ENCODE measurements at regions not wholly inside any gene's neighbourhood (a gene's known extent, or its start where the extent isn't known, plus 50 kb on each side); places are given as distances from the start of the nearest gene placed in this dataset.

DNA sequence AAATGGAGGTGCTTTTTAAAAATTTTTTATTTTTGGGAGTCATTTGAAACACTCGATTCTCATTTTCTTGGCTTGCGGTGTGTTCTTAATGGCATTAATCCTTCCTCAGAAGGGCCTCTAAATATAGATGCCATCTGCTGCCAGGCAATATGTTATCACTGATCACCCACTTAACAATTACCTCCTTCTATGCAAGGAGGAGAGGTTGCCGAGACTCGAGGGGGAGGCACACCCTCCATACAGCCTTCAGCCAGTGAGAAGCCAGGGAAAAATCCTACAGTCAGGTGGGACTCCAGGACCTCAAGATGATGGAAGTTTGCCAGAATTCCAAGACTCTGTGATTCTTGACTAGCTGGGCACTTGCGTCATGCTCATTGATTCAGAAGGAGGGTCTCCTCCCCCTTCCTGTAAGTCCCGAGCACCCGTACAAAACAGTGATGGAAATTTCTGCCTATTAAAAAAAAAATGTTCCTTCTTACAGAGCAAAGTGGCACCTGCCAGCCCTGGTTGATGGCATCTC is 574.5 kb downstream of the TYW1 start:
- DNase-seq: no peak

DNA sequence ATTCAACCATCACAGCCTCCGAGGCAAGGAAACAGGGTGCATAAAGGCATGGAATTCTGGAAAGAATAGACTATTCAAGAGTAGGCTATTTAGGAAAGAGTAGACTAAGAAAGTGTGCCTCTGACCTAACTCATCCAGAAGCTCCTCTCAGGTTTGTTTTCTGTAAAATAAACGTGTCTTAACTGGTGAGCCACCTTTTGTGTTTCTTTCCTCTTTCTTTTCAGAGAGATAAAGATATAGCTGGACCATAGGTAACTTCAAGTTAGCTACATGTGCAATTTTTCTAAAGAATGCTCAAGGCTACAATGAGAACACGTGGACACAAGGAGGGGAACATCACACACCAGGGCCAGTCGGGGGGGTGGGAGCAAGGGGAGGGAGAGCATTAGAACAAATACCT is 577.0 kb downstream of the TYW1 start:
- no peak for DNase-seq

DNA sequence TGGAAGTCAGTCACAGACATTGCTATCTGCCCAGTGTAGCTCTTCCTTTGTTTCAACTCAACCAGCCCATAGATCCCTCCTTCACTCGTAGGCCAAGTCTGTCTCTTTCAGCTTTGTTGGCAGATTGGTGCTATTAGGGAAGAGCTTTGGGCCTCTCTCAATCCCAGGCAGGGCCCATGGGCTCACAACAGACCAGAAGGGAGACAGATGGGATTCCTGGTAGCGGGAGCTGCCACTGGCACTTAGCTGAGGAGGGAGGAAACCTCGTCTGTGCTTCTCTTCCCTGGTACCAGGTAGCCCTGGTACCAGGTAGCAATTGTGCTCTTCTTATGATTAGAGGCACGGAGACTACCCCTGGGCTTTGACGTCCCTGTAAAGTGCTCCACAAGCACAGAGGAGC is 592.0 kb downstream of the TYW1 start:
- DNase-seq: no peak

DNA sequence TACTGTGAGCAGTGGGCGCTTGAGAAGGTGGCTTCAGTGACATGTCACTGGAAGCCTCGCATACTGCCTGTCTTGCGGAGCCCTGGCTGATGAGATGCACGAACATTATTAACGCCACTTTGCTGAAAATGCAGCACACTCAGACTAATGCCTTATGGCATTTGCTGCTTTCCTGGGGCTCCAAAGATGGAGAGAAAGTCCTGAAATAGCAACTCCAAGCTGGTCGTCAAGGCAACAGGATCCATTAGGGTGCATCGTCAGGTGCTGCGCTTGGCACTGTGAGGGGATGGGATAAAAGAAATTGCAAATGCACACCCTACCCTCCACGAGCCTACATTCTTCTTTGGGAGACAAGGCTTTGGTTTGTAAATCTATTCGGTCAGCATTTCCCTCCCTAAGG is 592.5 kb downstream of the TYW1 start:
- no peak for DNase-seq

DNA sequence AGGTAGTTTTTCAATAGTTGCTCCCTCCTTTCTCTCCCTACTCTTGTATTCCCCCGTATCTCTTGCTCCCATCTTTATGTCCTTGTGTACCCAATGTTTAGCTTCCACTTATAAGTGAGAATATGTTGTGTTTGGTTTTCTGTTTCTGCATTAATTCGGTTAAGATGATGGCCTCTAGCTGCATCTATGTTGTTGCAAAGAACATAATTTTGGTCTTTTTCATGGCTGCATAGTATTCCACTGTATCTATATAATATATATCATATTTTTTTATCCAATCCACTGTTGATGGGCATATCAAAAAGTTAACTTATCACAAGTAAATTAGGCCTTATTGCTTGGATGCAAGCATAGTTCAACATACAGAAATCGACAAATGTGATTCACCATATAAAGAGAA is 594.0 kb downstream of the TYW1 start:
- DNase-seq: no peak

DNA sequence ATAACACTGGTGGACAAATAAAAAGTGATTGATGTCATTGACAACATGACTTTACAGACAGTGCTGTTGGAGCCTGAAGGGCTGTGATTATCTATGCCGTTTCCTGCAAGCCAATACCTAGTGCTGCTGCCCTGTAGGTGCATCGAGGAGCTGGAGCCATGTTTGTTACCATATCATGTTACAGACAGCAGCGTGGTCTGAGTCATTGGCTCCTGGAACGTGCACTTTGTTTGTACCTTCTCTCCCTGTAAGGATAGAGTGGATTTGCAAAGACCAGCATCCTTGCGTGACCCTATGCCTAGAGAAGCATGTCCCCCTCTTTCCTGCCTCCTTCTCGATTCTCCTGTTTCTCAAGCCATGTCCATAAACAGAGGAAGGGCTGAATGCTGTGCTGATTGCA is 597.2 kb downstream of the TYW1 start:
- no peak for DNase-seq

DNA sequence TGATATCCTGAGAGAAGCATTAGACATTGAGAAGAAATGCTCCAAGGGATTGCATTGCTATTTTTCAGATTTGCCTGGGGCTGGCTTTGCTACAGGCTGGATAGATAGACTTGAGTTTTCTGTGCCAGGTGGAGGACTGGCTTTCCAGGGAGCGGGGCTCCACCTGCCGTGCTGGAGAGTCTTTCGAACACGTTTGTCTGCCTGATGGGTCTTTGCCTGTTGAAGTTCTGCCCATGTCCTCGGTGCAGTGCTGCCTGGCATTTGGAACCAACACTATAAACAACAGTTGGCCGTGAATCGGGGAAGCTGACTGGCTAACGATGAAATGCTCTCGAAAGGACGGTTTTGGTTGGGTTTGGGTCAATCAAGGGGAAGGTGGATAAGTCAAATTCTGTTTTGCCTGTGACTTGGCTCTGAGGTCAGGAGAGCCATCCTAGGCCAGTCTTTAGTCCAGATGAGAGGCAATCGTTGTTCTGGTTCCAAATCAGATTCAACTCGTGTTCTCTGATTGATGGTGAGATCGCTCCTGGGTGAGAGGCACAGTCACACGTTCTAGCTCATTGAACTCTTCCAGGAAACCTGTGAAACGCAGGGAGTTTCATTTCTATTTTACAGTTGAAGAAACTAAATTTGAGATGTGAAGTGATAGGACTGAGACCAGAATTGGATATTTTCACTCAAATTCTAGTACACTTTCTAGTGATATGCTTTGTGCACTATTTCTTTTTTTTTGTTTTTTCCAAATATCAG is 599.0 kb downstream of the TYW1 start:
- no peak for DNase-seq

DNA sequence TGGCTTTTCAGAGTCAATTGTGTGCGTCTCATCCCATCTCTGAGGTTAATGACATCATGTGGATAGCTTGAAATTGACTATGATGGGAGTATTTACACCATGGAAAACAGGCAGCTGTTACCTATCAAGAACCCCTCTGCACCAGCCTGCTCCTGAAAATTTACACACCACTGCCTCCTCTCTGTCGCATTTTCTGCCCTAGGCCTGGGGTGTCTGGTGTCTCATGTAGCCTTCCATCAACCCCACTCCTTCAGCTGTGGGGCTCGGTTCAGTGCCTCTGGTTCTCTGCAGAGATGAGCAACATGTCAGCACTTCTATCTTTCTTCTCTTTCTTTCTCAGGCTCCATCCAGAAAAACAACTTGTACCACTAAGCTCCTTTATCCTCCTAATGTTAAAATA is 600.5 kb downstream of the TYW1 start:
- no peak for DNase-seq

DNA sequence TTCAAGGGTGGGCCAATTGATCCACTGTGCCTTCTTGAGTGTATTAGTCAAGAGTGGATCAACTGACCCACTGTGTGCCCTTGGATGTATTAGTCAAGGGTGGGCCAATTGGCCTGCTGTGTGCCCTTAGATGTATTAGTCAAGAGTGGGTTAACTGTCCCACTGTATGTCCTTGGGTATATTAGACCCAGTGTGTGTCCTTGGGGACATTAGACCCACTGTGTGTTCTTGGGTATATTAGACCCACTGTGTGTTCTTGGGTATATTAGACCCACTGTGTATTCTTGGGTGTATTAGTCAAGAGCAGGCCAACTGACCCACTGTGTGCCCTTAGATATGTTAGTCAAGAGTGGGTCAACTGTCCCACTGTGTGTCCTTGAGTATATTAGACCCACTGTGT is 601.8 kb downstream of the TYW1 start:
- DNase-seq: no peak

DNA sequence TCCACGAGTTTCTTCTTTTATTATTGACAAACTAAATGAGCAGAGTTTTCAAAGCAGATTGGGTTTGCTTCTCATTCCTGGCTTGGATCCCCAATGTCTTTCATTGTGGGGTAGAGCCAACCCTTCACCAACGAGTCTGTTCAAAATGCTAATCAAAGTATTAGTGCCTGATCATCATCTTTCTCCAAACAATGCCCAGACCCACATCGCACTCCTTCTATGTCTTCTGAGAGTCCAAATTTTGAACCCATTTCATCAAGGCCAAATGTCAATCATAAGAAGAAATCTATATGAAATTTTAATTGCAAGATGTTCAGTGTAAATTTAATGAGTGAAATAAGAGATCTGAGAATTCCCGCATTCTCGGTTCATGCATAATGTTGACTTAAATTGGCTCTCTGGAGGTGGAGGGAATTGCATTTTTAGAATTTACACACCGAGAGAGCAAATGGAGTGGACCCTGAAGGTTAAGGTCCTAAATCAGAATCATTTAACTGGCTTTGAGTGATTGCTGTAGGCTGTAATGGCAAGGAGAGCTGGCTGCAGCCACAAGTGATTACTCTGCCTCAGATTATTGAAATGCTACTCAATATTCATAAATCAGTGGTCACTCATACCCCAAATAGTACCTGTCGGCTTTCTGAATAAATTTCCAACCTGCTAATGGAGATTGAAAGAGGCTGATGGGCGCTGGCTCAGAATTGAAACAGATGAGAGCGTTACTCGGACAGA is 602.9 kb downstream of the TYW1 start:
- no peak for DNase-seq

DNA sequence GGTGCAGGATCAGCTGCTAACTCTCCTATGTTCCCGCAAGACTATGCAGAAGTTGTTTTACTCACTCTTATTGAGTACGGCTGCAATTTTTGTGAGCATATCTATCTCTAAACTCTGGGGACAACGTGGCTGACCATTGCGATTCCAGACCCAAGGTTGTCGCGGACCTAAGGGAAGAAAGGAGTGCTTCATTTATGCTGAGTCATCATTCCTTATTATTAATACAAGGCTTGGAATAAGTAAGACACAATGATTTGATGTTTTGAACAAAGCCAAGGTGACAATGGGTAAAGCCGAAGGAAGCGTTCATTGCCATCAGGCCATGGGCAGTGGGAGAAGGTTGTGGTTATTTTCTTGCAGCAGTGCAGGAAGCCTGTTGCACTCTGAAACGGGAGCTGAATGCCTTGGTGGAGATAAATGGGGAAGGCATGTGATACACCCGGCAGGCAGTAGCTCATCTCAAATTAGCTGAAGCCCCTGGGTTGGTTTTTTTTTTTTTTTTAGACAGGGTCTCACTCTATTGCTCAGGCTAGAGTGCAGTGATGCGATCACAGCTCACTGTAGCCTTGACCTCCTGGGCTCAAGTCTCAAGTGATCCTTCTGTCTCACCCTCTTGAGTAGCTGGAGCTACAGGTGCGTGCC is 605.7 kb downstream of the TYW1 start:
- no peak for DNase-seq

DNA sequence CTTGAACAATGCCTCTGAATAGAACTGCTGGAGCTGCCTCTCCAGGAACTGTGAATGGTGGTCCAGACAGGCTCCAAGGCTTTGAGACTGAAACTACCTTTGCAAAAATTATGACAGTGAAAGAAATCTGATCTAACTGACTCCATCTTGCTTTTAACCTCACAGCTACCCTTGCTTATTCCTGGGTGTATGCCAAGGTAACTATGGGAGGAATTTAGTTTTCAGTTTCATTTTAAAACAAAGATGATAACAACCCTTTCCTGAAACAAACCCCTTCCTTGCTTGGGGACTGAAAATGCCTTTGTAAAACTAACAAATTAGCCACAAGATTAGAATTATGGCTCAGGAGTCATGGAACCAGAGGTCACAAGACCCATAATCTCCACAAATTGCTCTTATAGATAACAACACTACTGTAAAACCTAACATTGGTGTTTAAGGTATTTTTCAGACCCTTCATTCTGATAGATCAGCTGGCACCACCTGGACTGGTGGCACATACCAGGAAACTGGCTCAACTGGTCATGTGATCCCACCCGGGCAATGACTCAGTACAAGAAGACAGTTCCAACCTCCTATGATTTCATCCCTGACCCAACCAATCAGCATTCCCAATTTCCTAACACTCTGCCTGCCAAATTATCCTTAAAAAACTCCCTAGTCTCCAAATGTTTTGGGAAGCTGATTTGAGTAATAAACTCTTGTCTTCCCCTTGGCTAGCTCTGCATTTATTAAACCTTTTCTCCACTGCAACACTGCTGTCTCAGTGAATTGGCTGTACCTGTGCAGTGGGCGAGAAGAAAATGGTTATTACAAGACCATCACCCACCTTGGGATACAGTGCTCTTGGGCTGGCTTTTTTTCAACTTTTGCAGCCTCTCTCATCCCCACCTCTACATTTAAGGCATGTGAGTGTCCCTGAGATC is 608.1 kb downstream of the TYW1 start:
- DNase-seq: no peak

DNA sequence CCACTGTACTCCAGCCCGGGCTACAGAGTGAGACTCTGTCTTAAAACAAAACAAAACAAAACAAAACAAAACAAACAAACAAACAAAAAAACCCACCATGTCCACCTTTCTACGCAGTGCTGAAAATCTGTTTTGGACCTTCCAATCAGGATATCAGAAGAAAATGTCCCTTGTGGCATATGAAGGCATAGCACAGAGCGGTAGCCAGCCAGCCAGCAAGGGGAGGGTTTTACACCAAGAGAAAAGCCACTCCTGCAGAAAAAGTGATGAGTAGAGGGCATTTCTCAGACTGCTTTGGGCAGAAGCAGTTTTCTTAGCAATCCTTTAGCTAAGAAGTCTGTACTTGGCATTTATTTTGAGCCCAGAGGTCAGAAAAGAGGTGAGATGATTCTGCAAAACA is 612.2 kb downstream of the TYW1 start:
- no peak for DNase-seq

DNA sequence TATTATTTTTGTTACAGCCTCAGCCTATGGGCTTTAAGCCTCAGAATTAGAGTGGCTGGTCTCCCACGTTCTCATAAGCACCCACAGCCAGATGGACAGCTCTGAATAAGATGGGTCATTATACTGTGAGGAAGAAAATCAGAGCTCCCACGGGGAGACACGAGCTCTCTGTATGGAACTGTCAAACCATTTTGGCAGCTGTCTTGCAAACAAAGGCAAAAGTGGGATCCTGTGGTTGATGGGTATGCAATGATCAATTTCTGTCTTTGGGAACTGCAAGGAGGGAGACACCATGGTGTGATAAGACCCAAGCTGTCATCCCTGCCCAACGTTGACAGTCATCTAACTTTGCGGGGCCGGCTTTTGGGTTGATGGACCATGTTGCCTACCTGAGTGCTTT is 614.3 kb downstream of the TYW1 start:
- no peak for DNase-seq

DNA sequence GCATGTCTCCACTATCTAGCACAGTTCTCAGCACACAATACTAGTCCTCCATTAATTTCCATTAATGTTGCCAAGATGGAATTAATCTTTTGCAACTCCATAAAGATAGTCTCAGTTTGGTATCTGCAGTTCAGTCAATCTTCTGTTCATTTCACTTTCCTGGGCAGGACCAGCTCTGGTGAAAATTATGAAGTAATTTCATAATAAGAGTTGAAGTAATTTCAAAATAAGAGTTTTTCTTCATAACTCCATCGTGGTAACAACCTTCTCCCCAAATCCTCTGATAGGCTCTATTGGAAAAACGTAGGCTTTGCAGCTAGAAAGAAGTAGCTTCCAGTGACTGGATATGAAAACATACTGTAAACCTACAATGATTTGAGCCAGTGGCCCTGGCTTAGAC is 618.2 kb downstream of the TYW1 start:
- DNase-seq: no peak

DNA sequence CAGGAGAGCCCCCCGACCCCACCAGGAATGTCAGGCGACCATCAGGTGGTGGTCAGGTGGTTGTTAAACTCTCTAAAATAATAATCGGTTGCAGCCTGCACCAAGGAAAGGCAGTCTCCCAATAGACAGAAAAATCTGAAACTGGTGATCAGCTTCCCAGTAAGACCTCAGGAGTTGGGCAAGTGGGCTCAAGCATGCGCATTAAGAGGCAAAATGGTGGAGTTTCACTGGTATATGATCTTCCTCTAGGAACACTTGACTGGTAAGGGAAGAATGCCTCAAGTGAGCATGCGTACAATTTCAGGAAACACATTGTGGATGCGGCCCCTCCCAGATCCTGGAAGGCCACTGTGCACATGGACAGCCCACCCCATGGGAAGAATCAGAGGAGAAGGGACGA is 619.9 kb downstream of the TYW1 start:
- DNase-seq: no peak

DNA sequence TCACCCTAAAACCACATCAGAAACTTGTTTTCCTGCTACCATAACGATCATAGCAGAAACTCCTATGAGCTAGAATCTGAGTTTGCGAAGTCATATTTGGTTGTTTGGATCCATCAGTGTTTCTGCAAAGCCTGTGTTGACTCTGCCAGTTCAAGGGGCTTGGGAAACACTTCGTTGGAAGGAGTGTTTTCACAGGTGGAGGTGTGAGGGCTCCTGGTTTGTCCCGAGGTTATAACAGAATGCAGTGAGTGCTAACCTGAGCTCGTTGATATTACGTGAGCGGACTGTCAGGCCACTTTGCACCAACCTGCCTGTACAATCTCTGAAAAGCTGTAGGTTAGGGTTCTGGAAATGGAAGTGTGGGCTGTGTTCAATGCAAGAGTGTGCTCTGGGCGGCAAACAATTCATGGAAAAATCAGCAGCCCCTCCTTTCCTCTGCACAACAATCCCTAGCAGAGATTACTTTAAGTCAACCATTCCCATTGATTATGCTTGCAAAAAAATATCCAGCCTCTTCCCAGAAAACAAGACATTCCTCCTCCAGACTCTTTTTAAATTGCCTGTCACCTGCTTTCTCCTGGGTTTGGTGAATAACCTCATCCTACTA is 622.0 kb downstream of the TYW1 start:
- DNase-seq: no peak

DNA sequence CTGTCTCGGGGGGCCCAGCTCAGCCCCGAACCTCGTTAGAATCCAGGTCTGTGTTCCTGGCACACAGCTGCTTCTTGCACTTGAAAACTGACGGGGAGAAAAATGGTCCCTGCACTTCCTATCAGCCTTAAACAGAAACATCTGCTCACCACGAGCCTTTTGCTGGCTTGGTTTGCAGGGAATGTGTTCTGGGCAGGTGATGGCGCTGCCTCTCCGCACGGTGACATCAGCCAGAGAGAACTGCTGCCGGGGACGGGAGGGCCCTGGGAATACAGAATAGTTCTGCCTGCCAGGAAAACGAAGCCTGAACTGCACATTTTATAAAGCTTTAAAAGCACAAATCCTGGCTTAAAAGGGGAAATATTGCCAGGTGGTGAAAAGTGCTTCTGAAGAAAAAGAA is 622.5 kb downstream of the TYW1 start:
- DNase-seq: no peak

DNA sequence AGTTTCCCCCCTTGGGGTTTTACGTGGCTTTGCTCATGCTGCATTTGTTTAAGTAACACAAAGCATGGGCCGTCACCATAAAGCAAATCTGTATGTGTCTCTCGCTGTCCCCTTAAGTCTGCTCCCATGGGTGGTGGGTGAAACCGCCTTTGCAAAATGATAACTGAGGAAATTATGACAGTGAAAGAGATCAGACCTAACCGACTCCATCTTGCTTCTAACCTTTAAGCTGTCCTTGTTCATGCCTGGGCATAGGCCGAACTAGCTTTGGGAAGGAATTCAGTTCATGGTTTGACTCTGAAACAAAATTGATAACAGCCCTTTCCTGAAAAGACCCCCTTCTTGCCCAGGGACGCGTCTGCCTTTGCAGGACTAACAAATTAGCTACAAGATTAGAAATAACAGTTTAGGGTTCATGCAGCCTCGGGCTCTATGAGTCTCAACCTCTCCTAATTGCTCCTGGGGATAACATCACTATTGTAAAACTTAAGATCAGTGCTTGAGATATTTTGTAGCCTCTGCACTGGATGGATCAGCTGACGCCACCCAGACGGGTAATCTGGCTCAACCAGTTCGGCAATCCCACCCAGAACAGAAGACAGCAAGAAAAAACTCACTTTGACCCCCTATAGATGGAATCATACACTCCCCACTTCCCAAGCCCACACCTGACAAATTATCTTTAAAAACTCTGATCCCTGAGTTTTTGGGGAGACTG is 623.7 kb downstream of the TYW1 start:
- no peak for DNase-seq

DNA sequence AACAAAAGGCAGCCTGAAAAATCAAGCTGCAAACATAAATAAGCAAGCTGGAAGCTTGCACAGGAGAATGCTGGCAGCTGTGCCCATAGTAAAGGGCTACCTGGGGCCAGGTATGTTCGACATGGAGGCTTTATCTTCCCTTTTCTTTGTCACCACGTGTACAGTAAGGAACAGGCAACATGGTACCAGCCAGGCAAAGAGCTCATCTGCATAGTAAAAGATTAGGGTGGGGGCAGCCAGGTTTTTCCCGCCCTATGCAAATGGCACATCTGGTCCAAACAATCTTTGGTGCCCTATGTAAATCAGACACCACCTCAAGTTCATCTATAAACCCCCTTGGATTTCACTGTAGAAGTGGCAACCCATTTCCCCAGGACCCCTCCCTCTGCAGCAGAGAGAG is 625.1 kb downstream of the TYW1 start:
- no peak for DNase-seq

DNA sequence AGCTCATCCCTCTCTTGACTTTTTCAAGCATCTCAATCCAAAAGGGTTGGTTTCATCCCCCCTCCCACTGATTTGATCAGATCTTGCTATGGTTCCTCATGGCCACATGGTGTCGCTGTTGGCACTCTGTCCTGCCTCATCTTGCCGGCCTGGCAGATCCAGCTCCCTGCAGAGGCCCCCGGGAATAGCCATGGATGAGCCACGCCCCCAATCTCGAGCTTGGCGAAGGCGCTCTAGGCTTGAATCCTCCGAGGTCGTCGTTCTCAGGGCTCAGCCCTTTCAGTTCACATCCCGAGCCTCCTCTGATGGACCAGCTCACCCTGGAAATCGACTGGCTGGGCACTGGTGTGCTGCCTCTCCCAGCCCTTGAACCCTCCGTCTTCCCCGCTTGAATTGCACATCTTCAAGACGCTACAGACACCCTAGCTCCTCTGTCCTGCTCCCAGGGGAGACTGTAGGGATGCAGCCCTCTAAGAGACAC is 628.7 kb downstream of the TYW1 start:
- DNase-seq: peak; percentile 64

DNA sequence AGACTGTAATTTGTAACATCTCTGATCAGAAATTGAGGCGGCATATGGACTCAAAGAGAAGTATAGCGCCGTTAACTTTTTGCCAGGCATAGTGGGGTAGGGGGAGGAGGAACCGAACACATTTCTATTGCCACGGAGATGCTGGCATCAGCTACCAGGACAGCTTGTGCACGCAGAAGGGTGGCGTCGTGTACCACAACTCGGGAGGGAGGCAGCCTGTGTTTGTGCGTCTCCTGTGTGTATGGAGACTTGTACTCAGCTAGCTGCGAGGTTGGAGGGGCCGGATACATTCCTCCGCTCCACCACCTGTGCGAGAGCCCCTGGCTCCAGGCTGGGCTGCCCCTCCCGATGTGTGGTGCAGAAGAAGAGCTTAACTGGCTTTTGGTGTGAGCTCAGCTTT is 634.8 kb downstream of the TYW1 start:
- no peak for DNase-seq

Data from NCI-H226 (cell line).